OCI-LY1 (cell line): ENCODE measurements at regions not wholly inside any gene's neighbourhood (a gene's known extent, or its start where the extent isn't known, plus 50 kb on each side); places are given as distances from the start of the nearest gene placed in this dataset.

Experiments used
- H2AFZ ChIP-seq: fragments of 200-600 bp; sonication (generic), shearing (Covaris generic); 2 replicates; pipeline ENCODE4 v1.6.0; 2014; ENCODE audit warnings: antibody characterized with exemption, mild to moderate bottlenecking, low read length
- H3F3A ChIP-seq: fragments of 200-600 bp; sonication (generic), shearing (Covaris generic); 2 replicates; pipeline ENCODE4 v1.6.0; 2014; ENCODE audit warnings: mild to moderate bottlenecking, antibody characterized with exemption, low read length, moderate library complexity; ENCODE audit not compliant: insufficient read depth
- H3K27ac ChIP-seq: fragments of 200-600 bp; sonication (generic); 2 replicates; pipeline ENCODE4 v1.5.1; 2014; ENCODE audit warnings: low read length, mixed run types, mild to moderate bottlenecking, low read depth; ENCODE audit not compliant: poor library complexity, severe bottlenecking
- H3K27me3 ChIP-seq: fragments of 200-600 bp; sonication (generic); 2 replicates; pipeline ENCODE4 v1.6.0; 2014; ENCODE audit warnings: antibody characterized with exemption, mild to moderate bottlenecking, low read length, moderate library complexity; ENCODE audit not compliant: insufficient read depth
- H3K36me3 ChIP-seq: fragments of 200-600 bp; sonication (generic); 2 replicates; pipeline ENCODE4 v1.6.1; 2014; ENCODE audit warnings: mild to moderate bottlenecking, antibody characterized with exemption, low read length, moderate library complexity, mixed read lengths; ENCODE audit not compliant: insufficient read depth
- H3K4me1 ChIP-seq: fragments of 200-600 bp; sonication (generic); 2 replicates; pipeline ENCODE4 v1.5.1; 2014; ENCODE audit warnings: mild to moderate bottlenecking, low read length, moderate library complexity; ENCODE audit not compliant: insufficient read depth, severe bottlenecking
- H3K4me2 ChIP-seq: fragments of 200-600 bp; sonication (generic), shearing (Covaris generic); 2 replicates; pipeline ENCODE4 v1.6.1; 2014; ENCODE audit warnings: low read length
- H3K4me3 ChIP-seq: fragments of 200-600 bp; sonication (generic); 2 replicates; pipeline ENCODE4 v1.5.1; 2014; ENCODE audit warnings: low read length, low read depth, mild to moderate bottlenecking, mixed read lengths; ENCODE audit not compliant: poor library complexity, severe bottlenecking
- H3K79me2 ChIP-seq: fragments of 200-600 bp; shearing (Covaris generic); 2 replicates; pipeline ENCODE4 v1.6.1; 2016; ENCODE audit warnings: mixed run types, low read length, mixed read lengths; ENCODE audit not compliant: insufficient read depth
- H3K9ac ChIP-seq: fragments of 200-600 bp; sonication (generic), shearing (Covaris generic); 2 replicates; pipeline ENCODE4 v1.6.1; 2014; ENCODE audit warnings: mild to moderate bottlenecking, low read length, mixed read lengths
- H3K9me2 ChIP-seq: fragments of 200-600 bp; sonication (generic), shearing (Covaris generic); 2 replicates; pipeline ENCODE4 v1.6.1; 2014; ENCODE audit warnings: low read depth, mild to moderate bottlenecking, low read length, mixed read lengths
- H3K9me3 ChIP-seq: fragments of 200-600 bp; shearing (Covaris generic); 2 replicates; pipeline ENCODE4 v1.6.1; 2014; ENCODE audit warnings: low read length, mixed read lengths
- H4K20me1 ChIP-seq: fragments of 200-600 bp; sonication (generic), shearing (Covaris generic); 2 replicates; pipeline ENCODE4 v1.6.0; 2016; ENCODE audit warnings: mild to moderate bottlenecking, low read length; ENCODE audit not compliant: insufficient read depth
- EZH2 ChIP-seq: fragments of 200-600 bp; sonication (generic), shearing (Covaris generic); IDR thresholded peaks from 2 replicates; pipeline ENCODE4 v1.8.0; 2017; ENCODE audit warnings: borderline replicate concordance, mixed run types, mild to moderate bottlenecking, antibody characterized with exemption, low read length, moderate library complexity, mixed read lengths
- TF ChIP-seq, protein P1 (sequence below): fragments of 200-600 bp; sonication (generic), shearing (Covaris generic); IDR thresholded peaks from 2 replicates; pipeline ENCODE4 v1.5.1; 2017; ENCODE audit warnings: mild to moderate bottlenecking, antibody characterized with exemption, low read length, moderate library complexity, mixed read lengths

DNA sequence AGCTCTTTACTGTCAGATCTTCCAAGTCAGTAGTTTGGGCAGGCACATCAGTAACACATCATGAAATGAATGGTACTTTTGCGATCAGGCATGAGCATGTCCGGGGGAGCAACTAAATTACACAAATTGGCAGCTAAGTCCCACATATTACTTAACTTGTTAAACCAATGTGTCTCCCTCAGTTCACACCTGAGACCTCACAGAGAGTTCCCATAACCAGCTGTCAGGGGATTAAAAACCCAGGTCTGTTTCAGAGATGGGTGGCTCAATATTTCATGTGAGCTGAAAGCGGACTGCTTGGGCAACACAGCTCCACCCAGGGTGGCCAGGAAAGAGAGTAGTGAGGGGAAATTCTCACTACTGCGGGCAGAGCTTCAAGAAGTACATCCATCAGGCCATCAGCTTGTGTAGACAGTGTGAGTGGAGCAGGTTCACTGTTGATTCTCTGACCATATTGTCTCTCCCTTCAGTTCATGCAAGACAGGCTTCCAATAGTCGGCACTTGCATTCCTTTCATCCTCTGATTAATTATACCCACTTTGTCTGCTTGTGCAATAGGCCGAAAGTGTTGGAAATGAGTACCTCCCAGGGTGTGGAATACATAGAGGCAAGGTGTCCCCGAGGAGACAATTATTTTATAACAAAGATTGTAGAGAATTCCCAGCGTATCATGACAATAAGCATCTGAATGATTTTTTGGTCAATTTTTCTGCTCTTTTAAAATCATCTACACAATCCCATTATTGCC, 139.9 kb downstream of the PTGER3 start:
- Histone ChIP-seq H2AFZ (no peak overlapping the region), H3F3A (no peaks in the 10 kb centered on the region), H3K36me3 (no peaks in the 10 kb centered on the region), H4K20me1 (no peaks in the 10 kb centered on the region), H3K27me3 (no peaks in the 10 kb centered on the region), H3K9me2 (no peaks in the 10 kb centered on the region), H3K4me3 (no peak overlapping the region), H3K79me2 (no peaks in the 10 kb centered on the region; the same call in 1 of the 2 replicates), H3K9ac (no peak overlapping the region), H3K4me1 (no peaks in the 10 kb centered on the region), H3K4me2 (no peak overlapping the region), H3K9me3 (no peaks in the 10 kb centered on the region), H3K27ac (no peak overlapping the region)
- TF ChIP-seq, protein P1, sequence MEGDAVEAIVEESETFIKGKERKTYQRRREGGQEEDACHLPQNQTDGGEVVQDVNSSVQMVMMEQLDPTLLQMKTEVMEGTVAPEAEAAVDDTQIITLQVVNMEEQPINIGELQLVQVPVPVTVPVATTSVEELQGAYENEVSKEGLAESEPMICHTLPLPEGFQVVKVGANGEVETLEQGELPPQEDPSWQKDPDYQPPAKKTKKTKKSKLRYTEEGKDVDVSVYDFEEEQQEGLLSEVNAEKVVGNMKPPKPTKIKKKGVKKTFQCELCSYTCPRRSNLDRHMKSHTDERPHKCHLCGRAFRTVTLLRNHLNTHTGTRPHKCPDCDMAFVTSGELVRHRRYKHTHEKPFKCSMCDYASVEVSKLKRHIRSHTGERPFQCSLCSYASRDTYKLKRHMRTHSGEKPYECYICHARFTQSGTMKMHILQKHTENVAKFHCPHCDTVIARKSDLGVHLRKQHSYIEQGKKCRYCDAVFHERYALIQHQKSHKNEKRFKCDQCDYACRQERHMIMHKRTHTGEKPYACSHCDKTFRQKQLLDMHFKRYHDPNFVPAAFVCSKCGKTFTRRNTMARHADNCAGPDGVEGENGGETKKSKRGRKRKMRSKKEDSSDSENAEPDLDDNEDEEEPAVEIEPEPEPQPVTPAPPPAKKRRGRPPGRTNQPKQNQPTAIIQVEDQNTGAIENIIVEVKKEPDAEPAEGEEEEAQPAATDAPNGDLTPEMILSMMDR: no peak
- TF ChIP-seq EZH2: no peak

DNA sequence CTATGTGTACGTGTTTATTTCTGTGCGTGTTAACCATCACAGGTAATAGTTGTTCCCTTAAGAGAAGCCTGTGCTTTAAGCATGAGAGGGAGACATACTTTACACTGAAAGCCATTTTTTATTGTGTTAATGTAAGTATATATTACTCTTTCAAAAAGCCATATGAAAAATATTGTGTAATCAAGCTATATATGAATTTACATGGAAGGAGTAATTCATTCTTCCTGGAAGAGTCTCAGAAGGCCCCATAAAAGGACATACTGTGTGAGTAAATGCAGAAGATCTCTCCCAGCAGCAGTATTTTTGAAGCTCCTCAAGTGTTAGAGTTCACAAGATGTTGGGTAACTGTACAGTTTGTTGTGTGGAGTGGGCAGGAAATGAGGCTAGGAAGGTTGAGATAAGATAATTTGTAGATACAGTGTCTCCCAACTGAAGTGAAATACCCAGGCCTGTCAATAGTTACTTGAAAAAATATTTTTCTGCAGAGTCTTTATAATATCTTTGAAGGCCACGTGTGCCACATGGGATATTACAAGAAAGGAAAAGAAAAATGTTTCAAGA, 138.3 kb downstream of the PTGER3 start:
- H3K4me3 ChIP-seq: no peak overlapping the region
- H3K4me2 ChIP-seq: no peak overlapping the region
- H3K27ac ChIP-seq: no peak overlapping the region
- H3K27me3 ChIP-seq: no peaks in the 10 kb centered on the region
- no peaks in the 10 kb centered on the region for H3K36me3 ChIP-seq
- H3K79me2 ChIP-seq: no peaks in the 10 kb centered on the region; the same call in 1 of the 2 replicates
- no peaks in the 10 kb centered on the region for H3K9me2 ChIP-seq
- H3K4me1 ChIP-seq: no peaks in the 10 kb centered on the region
- TF ChIP-seq, protein P1: no peak
- TF ChIP-seq EZH2: no peak
- H4K20me1 ChIP-seq: no peaks in the 10 kb centered on the region
- H3F3A ChIP-seq: no peaks in the 10 kb centered on the region
- no peak overlapping the region for H2AFZ ChIP-seq
- no peak overlapping the region for H3K9ac ChIP-seq
- no peaks in the 10 kb centered on the region for H3K9me3 ChIP-seq

DNA sequence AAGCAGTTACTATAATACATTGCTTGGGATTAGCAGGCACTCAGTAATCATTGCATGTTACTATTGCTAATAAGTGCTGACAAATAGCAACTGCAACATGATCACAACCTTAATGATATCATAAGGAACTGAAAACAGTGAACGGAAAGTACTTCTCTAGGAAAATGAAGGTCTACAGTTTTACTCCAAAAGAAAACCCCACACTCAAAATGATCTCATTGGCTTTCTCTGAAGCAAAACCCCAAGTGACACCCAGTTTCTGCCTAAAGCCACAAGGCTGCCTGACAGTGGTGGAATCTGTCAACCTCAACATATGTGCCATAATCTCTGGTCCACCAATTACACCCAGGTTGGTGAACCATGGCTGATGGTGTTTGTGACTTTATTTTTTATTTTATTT, 137.6 kb downstream of the PTGER3 start:
- no peak overlapping the region for H3K27ac ChIP-seq
- H3K4me1 ChIP-seq: no peaks in the 10 kb centered on the region
- no peaks in the 10 kb centered on the region for H3K27me3 ChIP-seq
- H3K9ac ChIP-seq: no peak overlapping the region
- H3K9me2 ChIP-seq: no peaks in the 10 kb centered on the region
- TF ChIP-seq, protein P1: no peak
- TF ChIP-seq EZH2: no peak
- no peak overlapping the region for H2AFZ ChIP-seq
- no peaks in the 10 kb centered on the region; the same call in 1 of the 2 replicates for H3K79me2 ChIP-seq
- H3F3A ChIP-seq: no peaks in the 10 kb centered on the region
- H4K20me1 ChIP-seq: no peaks in the 10 kb centered on the region
- H3K4me2 ChIP-seq: no peak overlapping the region
- no peak overlapping the region for H3K4me3 ChIP-seq
- H3K36me3 ChIP-seq: no peaks in the 10 kb centered on the region
- H3K9me3 ChIP-seq: no peaks in the 10 kb centered on the region
